Left lobe of liver (tissue), 2 donors: ENCODE measurements at regions not wholly inside any gene's neighbourhood (a gene's known extent, or its start where the extent isn't known, plus 50 kb on each side); places are given as distances from the start of the nearest gene placed in this dataset.
A peak's percentile ranks its signal among the peaks of the same experiment; 100 is the strongest.
"Not testable (repeated sequence)": the region's sequence is repeated elsewhere in the genome, so short reads cannot be mapped to it uniquely, and the experiment has no call there.

ENCODE experiments used
- ATAC-seq: fragments of 200-7000 bp; cut with Tn5 transposase; one replicate; pipeline ENCODE4 v1.9.1; 2020; ENCODE audit warnings: mild to moderate bottlenecking, moderate library complexity
- DNase-seq: peaks from one replicate; pipeline ENCODE4 v3.0.0-alpha.2; 2020; ENCODE audit warnings: low spot score
- donor health status: DM: no; HTN: no; CAD: no; lungs with moderate emphysema.
- donor health status: DM: no; HTN: yes; CAD: no.

DNA sequence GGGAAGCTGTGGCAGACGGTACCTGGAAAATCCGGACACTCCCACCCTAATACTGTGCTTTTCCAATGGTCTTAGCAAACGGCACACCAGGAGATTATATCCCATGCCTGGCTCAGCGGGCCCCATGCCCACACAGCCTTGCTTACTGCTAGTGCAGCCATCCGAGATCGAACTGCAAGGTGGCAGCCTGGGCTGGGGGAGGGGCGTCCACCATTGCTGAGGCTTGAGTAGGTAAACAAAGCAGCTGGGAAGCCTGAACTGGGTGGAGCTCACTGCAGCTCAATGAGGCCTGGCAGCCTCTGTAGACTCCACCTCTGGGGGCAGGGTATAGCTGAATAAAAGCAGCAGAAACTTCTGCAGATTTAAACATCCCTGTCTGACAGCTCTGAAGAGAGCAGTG, 4396.8 kb upstream of the OR11H1 start:
- ATAC-seq = not testable (repeated sequence)

More for the DNA sequence above, 4396.8 kb upstream of the OR11H1 start:
- peak; percentile 28 for DNase-seq
